H9 (cell line): ENCODE measurements at regions not wholly inside any gene's neighbourhood (a gene's known extent, or its start where the extent isn't known, plus 50 kb on each side); places are given as distances from the start of the nearest gene placed in this dataset.

ENCODE experiments used
- DNase-seq: peaks from one replicate; pipeline ENCODE4 v3.0.0-alpha.2; 2017
- H2AFZ ChIP-seq: one replicate; pipeline ENCODE4 v1.6.1; 2013; ENCODE audit warnings: mild to moderate bottlenecking, low read length, control low read depth, moderate library complexity
- H2AK5ac ChIP-seq: 2 replicates; pipeline ENCODE4 v1.6.1; 2013; ENCODE audit warnings: low read length, control low read depth, mixed read lengths; ENCODE audit not compliant: insufficient read length
- H2BK120ac ChIP-seq: one replicate; pipeline ENCODE4 v1.6.1; 2013; ENCODE audit warnings: low read depth, mild to moderate bottlenecking, low read length, control low read depth, inconsistent platforms; ENCODE audit not compliant: poor library complexity, severe bottlenecking
- H2BK12ac ChIP-seq: 2 replicates; pipeline ENCODE4 v1.6.1; 2013; ENCODE audit warnings: low read length, control low read depth, mixed read lengths, low read depth; ENCODE audit not compliant: insufficient read length
- H2BK15ac ChIP-seq: 2 replicates; pipeline ENCODE4 v1.6.1; 2013; ENCODE audit warnings: low read depth, low read length, control low read depth
- H2BK20ac ChIP-seq: one replicate; pipeline ENCODE4 v1.6.1; 2013; ENCODE audit warnings: low read depth, mild to moderate bottlenecking, low read length, control low read depth, inconsistent platforms; ENCODE audit not compliant: poor library complexity, severe bottlenecking
- H2BK5ac ChIP-seq: 2 replicates; pipeline ENCODE4 v1.6.1; 2013; ENCODE audit warnings: low read length, control low read depth, mixed read lengths; ENCODE audit not compliant: insufficient read length
- H3K14ac ChIP-seq: 2 replicates; pipeline ENCODE4 v1.6.1; 2013; ENCODE audit warnings: low read length, control low read depth; ENCODE audit not compliant: insufficient read depth
- H3K18ac ChIP-seq: 2 replicates; pipeline ENCODE4 v1.6.1; 2013; ENCODE audit warnings: low read depth, mild to moderate bottlenecking, mixed read lengths, low read length, control low read depth; ENCODE audit not compliant: insufficient read length
- H3K23ac ChIP-seq: 2 replicates; pipeline ENCODE4 v1.6.1; 2013; ENCODE audit warnings: low read length, control low read depth, mixed read lengths, low read depth; ENCODE audit not compliant: insufficient read length
- H3K23me2 ChIP-seq: 2 replicates; pipeline ENCODE4 v1.6.1; 2013; ENCODE audit warnings: low read depth, mild to moderate bottlenecking, mixed read lengths, low read length, control low read depth; ENCODE audit not compliant: insufficient read length, poor library complexity, severe bottlenecking
- H3K27ac ChIP-seq: 2 replicates; pipeline ENCODE4 v1.5.1; 2013; ENCODE audit warnings: low read length, control low read depth, mixed read lengths, low read depth; ENCODE audit not compliant: insufficient read length
- H3K27me3 ChIP-seq: 2 replicates; pipeline ENCODE4 v1.6.1; 2013; ENCODE audit warnings: low read length, control low read depth, inconsistent platforms; ENCODE audit not compliant: insufficient read depth
- H3K4ac ChIP-seq: 2 replicates; pipeline ENCODE4 v1.6.1; 2013; ENCODE audit warnings: low read depth, mild to moderate bottlenecking, control low read depth, inconsistent platforms, low read length, moderate library complexity
- H3K4me1 ChIP-seq: 2 replicates; pipeline ENCODE4 v1.6.1; 2013; ENCODE audit warnings: low read length, control low read depth, inconsistent platforms; ENCODE audit not compliant: insufficient read depth
- H3K4me2 ChIP-seq: 2 replicates; pipeline ENCODE4 v1.6.1; 2013; ENCODE audit warnings: low read length, control low read depth, mixed read lengths; ENCODE audit not compliant: insufficient read length, insufficient read depth
- H3K56ac ChIP-seq: 2 replicates; pipeline ENCODE4 v1.6.1; 2013; ENCODE audit warnings: low read depth, mild to moderate bottlenecking, mixed read lengths, low read length, control low read depth; ENCODE audit not compliant: insufficient read length
- H3K79me1 ChIP-seq: 2 replicates; pipeline ENCODE4 v1.6.1; 2013; ENCODE audit warnings: low read depth, mild to moderate bottlenecking, moderate library complexity, low read length, control low read depth, inconsistent platforms; ENCODE audit not compliant: insufficient read depth, poor library complexity, severe bottlenecking
- H3K79me2 ChIP-seq: 2 replicates; pipeline ENCODE4 v1.6.1; 2013; ENCODE audit warnings: low read length, control low read depth, inconsistent platforms; ENCODE audit not compliant: insufficient read depth
- H3K9ac ChIP-seq: 2 replicates; pipeline ENCODE4 v1.6.1; 2013; ENCODE audit warnings: low read length, control low read depth, mixed read lengths; ENCODE audit not compliant: insufficient read length; ENCODE audit errors: extremely low read depth
- H3K9me3 ChIP-seq: one replicate; pipeline ENCODE4 v1.6.1; 2013; ENCODE audit warnings: low read depth, low read length, inconsistent platforms; ENCODE audit not compliant: control insufficient read depth
- H3T11ph ChIP-seq: one replicate; pipeline ENCODE4 v1.6.1; 2013; ENCODE audit warnings: mild to moderate bottlenecking, low read length, control low read depth, inconsistent platforms
- H4K20me1 ChIP-seq: one replicate; pipeline ENCODE4 v1.6.1; 2013; ENCODE audit not compliant: control insufficient read depth, insufficient read length, insufficient read depth
- H4K5ac ChIP-seq: 2 replicates; pipeline ENCODE4 v1.6.1; 2013; ENCODE audit warnings: low read depth, mild to moderate bottlenecking, mixed read lengths, low read length, control low read depth; ENCODE audit not compliant: insufficient read length
- H4K8ac ChIP-seq: replicated peaks from 2 replicates; pipeline ENCODE4 v1.6.1; 2013; ENCODE audit warnings: low read length, control low read depth, mixed read lengths, low read depth; ENCODE audit not compliant: insufficient read length
- H4K91ac ChIP-seq: 2 replicates; pipeline ENCODE4 v1.6.1; 2013; ENCODE audit warnings: low read depth, mild to moderate bottlenecking, moderate library complexity, mixed read lengths, low read length, control low read depth; ENCODE audit not compliant: insufficient read length
- H3K27ac Mint-ChIP-seq, 3 experiments: 2 replicates in 2 of 3; 3 replicates in 1 of 3; pipeline ENCODE4 v1.8.0; 2020 to 2021; ENCODE audit warnings: mixed read lengths in 3 of 3, mild to moderate bottlenecking in 1 of 3, moderate library complexity in 1 of 3
- H3K27me3 Mint-ChIP-seq: 2 replicates; pipeline ENCODE4 v1.8.0; 2021; ENCODE audit warnings: low read depth, mild to moderate bottlenecking, moderate library complexity, mixed read lengths
- H3K36me3 Mint-ChIP-seq, 3 experiments: 2 replicates in 2 of 3; 3 replicates in 1 of 3; pipeline ENCODE4 v1.8.0; 2020 to 2021; ENCODE audit warnings: low read depth in 3 of 3, mixed read lengths in 3 of 3; ENCODE audit not compliant: insufficient read depth in 1 of 3
- H3K4me1 Mint-ChIP-seq, 2 experiments: 2 replicates each; pipeline ENCODE4 v1.8.0; 2020; ENCODE audit warnings: mixed read lengths in 2 of 2
- H3K4me3 Mint-ChIP-seq, 2 experiments: 2 replicates in 1 of 2; 3 replicates in 1 of 2; pipeline ENCODE4 v1.8.0; 2020 to 2021; ENCODE audit warnings: mild to moderate bottlenecking in 2 of 2, mixed read lengths in 2 of 2, moderate library complexity in 1 of 2
- H3K9me3 Mint-ChIP-seq, 2 experiments: 2 replicates in 1 of 2; 3 replicates in 1 of 2; pipeline ENCODE4 v1.8.0; 2020; ENCODE audit warnings: mild to moderate bottlenecking in 2 of 2, mixed read lengths in 2 of 2, moderate library complexity in 1 of 2
- CTCF ChIP-seq: fragments of 200-600 bp; sonication (generic); conservative IDR thresholded peaks from 3 replicates; pipeline ENCODE4 v1.8.0; 2021; ENCODE audit warnings: antibody characterized with exemption, mild to moderate bottlenecking
- WGBS: extraction: QIAGEN DNeasy Blood & Tissue Kit; methylation state at CpG from one replicate; pipeline ENCODE4 v1.1.7; 2013; ENCODE audit warnings: missing lambda C conversion rate, low lambda C conversion rate, mixed read lengths; ENCODE audit not compliant: insufficient read length; ENCODE audit errors: extremely low coverage; 5-methylcytosine and 5-hydroxymethylcytosine counted together

GRCh38 chr7:35450456-35451214 is 196.7 kb upstream of the TBX20 start:
- H3K4me3 Mint-ChIP-seq = no peak overlapping the region
- H3K79me1 ChIP-seq = no peaks in the 10 kb centered on the region
- H3K4me1 ChIP-seq = no peaks in the 10 kb centered on the region
- H2AK5ac ChIP-seq = no peak overlapping the region
- no peaks in the 10 kb centered on the region for H4K20me1 ChIP-seq
- H3K4me2 ChIP-seq = no peak overlapping the region
- no peaks in the 10 kb centered on the region for H3K79me2 ChIP-seq
- no peak overlapping the region for H4K91ac ChIP-seq
- DNase-seq = no peak
- H3K56ac ChIP-seq = no peak overlapping the region
- no peak overlapping the region for H2BK15ac ChIP-seq
- no peak overlapping the region for H2BK5ac ChIP-seq
- H4K8ac ChIP-seq = no peak overlapping the region
- no peak overlapping the region for H4K5ac ChIP-seq
- H3K4me1 Mint-ChIP-seq = peaks cover 0 to 4% of the 10 kb centered on the region in 2 experiments; a peak in 2 of 4 replicates
- no peaks in the 10 kb centered on the region for H3K27me3 ChIP-seq
- H2BK20ac ChIP-seq = no peak overlapping the region
- no peak overlapping the region for H3K27ac ChIP-seq
- H3K4ac ChIP-seq = no peak overlapping the region
- WGBS = no CpG with 5 or more reads among the region's 3 CpGs
- no peaks in the 10 kb centered on the region for H3K9me3 ChIP-seq
- no peaks in the 10 kb centered on the region for H3K9me3 Mint-ChIP-seq
- TF ChIP-seq CTCF = no peak
- H3K23ac ChIP-seq = no peak overlapping the region
- H3K27ac Mint-ChIP-seq = no peak overlapping the region; a peak in 1 of 7 replicates
- H3K9ac ChIP-seq = no peak overlapping the region
- no peak overlapping the region for H3T11ph ChIP-seq
- H2BK12ac ChIP-seq = no peak overlapping the region
- H3K14ac ChIP-seq = no peak overlapping the region
- peaks cover 3% of the 10 kb centered on the region for H3K23me2 ChIP-seq
- no peak overlapping the region for H2AFZ ChIP-seq
- no peak overlapping the region for H2BK120ac ChIP-seq
- no peak overlapping the region for H3K18ac ChIP-seq
- no peaks in the 10 kb centered on the region; a peak in 1 of 7 replicates for H3K36me3 Mint-ChIP-seq
- peaks cover 5% of the 10 kb centered on the region for H3K27me3 Mint-ChIP-seq
